Spleen (tissue), 11 donors: ENCODE measurements at regions not wholly inside any gene's neighbourhood (a gene's known extent, or its start where the extent isn't known, plus 50 kb on each side); places are given as distances from the start of the nearest gene placed in this dataset.
"Not testable (repeated sequence)": the region's sequence is repeated elsewhere in the genome, so short reads cannot be mapped to it uniquely, and the experiment has no call there.

Experiments
- DNase-seq: peaks from one replicate; pipeline ENCODE4 v3.0.0-alpha.2; 2020
- H3K27ac ChIP-seq, 8 donors: fragments of 200-600 bp; sonication (generic) in 7 of 8; 1 replicate in 4 of 8; 2 replicates in 4 of 8; pipeline versions ENCODE4 v1.5.0 to v1.8.0; 2016 to 2021; ENCODE audit warnings: inconsistent platforms in 4 of 8, mild to moderate bottlenecking in 4 of 8, moderate library complexity in 1 of 8
- H3K27me3 ChIP-seq, 7 donors: fragments of 200-600 bp; sonication (generic) in 6 of 7; replicated peaks in 1 of 7; 1 replicate in 4 of 7; 2 replicates in 3 of 7; pipeline versions ENCODE4 v1.5.0 to v1.8.0; 2016 to 2021; ENCODE audit warnings: inconsistent platforms in 3 of 7, mild to moderate bottlenecking in 1 of 7
- H3K36me3 ChIP-seq, 6 donors: fragments of 200-600 bp; sonication (generic) in 5 of 6; 1 replicate in 4 of 6; 2 replicates in 2 of 6; pipeline versions ENCODE4 v1.5.0 to v1.8.0; 2016 to 2021; ENCODE audit warnings: inconsistent platforms in 2 of 6
- H3K4me1 ChIP-seq, 6 donors: fragments of 200-600 bp; sonication (generic) in 5 of 6; 1 replicate in 3 of 6; 2 replicates in 3 of 6; pipeline versions ENCODE4 v1.5.0 to v1.8.0; 2016 to 2021; ENCODE audit warnings: inconsistent platforms in 3 of 6
- H3K4me3 ChIP-seq, 8 donors: fragments of 200-600 bp; sonication (generic) in 7 of 8; 1 replicate in 4 of 8; 2 replicates in 4 of 8; pipeline versions ENCODE4 v1.5.0 to v1.8.0; 2016 to 2021; ENCODE audit warnings: inconsistent platforms in 4 of 8, mild to moderate bottlenecking in 4 of 8, moderate library complexity in 2 of 8
- H3K9me3 ChIP-seq, 8 donors: fragments of 200-600 bp; sonication (generic) in 7 of 8; 1 replicate in 4 of 8; 2 replicates in 4 of 8; pipeline versions ENCODE4 v1.5.0 to v1.8.0; 2016 to 2021; ENCODE audit warnings: inconsistent platforms in 4 of 8
- CTCF ChIP-seq, 11 experiments: fragments of 200-600 bp in 7 of 11; fragments of 450-650 bp in 4 of 11; sonication (generic) in 4 of 11; IDR thresholded peaks in 8 of 11; conservative IDR thresholded peaks in 3 of 11; 1 replicate in 7 of 11; 2 replicates in 4 of 11; pipeline versions ENCODE4 v1.4.0 to v1.8.0; 2016 to 2021; ENCODE audit warnings: antibody characterized with exemption in 11 of 11, inconsistent platforms in 4 of 11, mild to moderate bottlenecking in 1 of 11
- POLR2A ChIP-seq, 3 donors: fragments of 450-650 bp; IDR thresholded peaks; one replicate each; pipeline ENCODE4 v1.5.1; 2017; ENCODE audit warnings: antibody characterized with exemption in 3 of 3, mild to moderate bottlenecking in 1 of 3
- POLR2AphosphoS5 ChIP-seq, 3 donors: sonication (generic); formaldehyde crosslinking; IDR thresholded peaks; one replicate each; pipeline ENCODE4 v1.5.1; 2017; ENCODE audit warnings: antibody characterized with exemption in 3 of 3
- WGBS, 5 donors: extraction: QIAGEN DNeasy Blood & Tissue Kit in 3 of 5; methylation state at CpG; one replicate each; pipeline versions ENCODE4 v1.1.5 to v1.1.7; 2013 to 2018; 5-methylcytosine and 5-hydroxymethylcytosine counted together
- intact Hi-C: fragments of 100-400 bp; cut with DNase I; formaldehyde crosslinking; loops from one replicate; pipeline ENCODE4 v1.15.0; 2023; ENCODE audit warnings: low total_unique reads
- donor health status: healthy with polysubstance abuse.
- donor health status: DM: no; HTN: no; CAD: no; lungs with moderate emphysema.
- donor health status: DM: no; HTN: no; CAD: no.
- donor health status: Bipolar disorder and iron deficiency.
- donor health status: healthy.
- donor health status: DM: no; HTN: no; CAD: no.
- donor health status: DM: yes; HTN: yes; CAD: no.

DNA sequence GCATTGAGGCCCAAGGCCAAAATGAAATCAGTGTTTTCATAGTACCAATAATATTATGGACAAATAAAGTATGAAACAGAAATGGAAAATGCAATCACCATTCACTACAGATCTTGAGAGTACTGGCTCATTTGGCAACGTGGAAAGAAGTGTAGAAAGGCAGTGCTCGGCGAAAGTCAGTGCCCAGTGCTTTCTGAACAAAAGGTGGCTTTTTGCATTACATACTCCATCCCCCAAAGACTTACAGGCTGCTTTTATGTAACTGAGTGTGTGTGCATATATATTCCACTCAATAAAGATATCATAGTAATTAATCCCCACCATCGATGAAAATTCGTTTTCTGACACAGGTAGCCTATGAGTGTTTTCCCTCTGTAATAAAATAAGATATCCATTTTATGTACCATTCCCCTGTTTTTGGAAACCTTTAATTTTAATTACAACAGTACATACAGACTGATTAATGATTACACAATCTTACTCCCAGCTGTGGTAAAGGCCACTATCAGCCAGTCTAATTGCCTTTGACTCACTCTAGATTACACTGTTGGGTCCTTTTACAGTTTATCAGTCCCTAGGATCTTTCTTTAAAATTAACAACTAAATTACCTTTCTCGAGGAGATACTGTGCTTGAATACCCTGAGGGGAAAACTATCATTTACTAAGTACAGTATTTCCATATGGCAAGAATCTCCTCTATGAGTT lies 65.9 kb downstream of the MAD2L1 start:
- H3K27ac ChIP-seq: no peak overlapping the region
- WGBS, 5 donors: 72 to 75% (median 74%) methylated on average over 6 of the region's 6 CpGs
- intact Hi-C loops: no loop called here
- H3K4me1 ChIP-seq: no peaks in the 10 kb centered on the region
- no peak overlapping the region for H3K4me3 ChIP-seq
- H3K27me3 ChIP-seq: no peaks in the 10 kb centered on the region
- no peak for DNase-seq
- H3K9me3 ChIP-seq: no peaks in the 10 kb centered on the region
- no peaks in the 10 kb centered on the region for H3K36me3 ChIP-seq
- TF ChIP-seq POLR2A (IDR thresholded peaks at IDR 0.05): no peak
- TF ChIP-seq CTCF (IDR thresholded peaks at IDR 0.05 in 8 of 11, conservative IDR thresholded peaks at IDR 0.05 in 3 of 11): no peak
- no peak for TF ChIP-seq POLR2AphosphoS5 (IDR thresholded peaks at IDR 0.05)

GRCh38 chr4:119996024-119996423 lies 70.6 kb downstream of the MAD2L1 start:
- WGBS, 5 donors: 85 to 93% (median 88%) methylated on average over 5 to 10 of the region's 10 CpGs
- H3K27me3 ChIP-seq, H3K27ac ChIP-seq, H3K4me3 ChIP-seq, intact Hi-C loops, H3K4me1 ChIP-seq, DNase-seq, H3K36me3 ChIP-seq, H3K9me3 ChIP-seq: not testable (repeated sequence)

DNA sequence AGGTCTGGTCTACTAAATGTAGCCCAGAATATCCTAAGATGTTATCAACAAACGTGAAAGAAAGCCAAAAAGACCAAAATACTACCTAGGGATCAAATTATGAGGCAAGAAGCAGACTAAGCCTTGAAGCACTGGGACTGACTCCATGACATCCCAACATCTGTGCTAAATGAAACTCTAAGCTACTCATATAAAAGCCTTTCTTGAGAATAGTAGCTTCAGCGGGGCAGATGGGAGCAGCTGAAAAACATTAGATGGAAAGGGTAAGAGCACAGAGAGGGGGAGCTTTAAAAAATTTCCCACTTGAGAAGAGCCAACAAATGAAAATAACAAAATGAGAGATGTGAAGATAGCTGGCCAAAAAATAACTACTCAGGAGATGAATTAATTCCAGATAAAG lies 81.7 kb downstream of the MAD2L1 start:
- Histone ChIP-seq H3K4me1 (no peaks in the 10 kb centered on the region), H3K27ac (no peak overlapping the region), H3K9me3 (no peaks in the 10 kb centered on the region), H3K4me3 (no peak overlapping the region), H3K36me3 (no peaks in the 10 kb centered on the region), H3K27me3 (no peaks in the 10 kb centered on the region)
- intact Hi-C loops: no loop called here
- 47 to 64% (median 60%) methylated on average over 2 of the region's 2 CpGs for WGBS, 5 donors
- no peak for TF ChIP-seq POLR2A (IDR thresholded peaks at IDR 0.05)
- TF ChIP-seq POLR2AphosphoS5 (IDR thresholded peaks at IDR 0.05): no peak
- TF ChIP-seq CTCF (IDR thresholded peaks at IDR 0.05 in 8 of 11, conservative IDR thresholded peaks at IDR 0.05 in 3 of 11): no peak
- no peak for DNase-seq

DNA sequence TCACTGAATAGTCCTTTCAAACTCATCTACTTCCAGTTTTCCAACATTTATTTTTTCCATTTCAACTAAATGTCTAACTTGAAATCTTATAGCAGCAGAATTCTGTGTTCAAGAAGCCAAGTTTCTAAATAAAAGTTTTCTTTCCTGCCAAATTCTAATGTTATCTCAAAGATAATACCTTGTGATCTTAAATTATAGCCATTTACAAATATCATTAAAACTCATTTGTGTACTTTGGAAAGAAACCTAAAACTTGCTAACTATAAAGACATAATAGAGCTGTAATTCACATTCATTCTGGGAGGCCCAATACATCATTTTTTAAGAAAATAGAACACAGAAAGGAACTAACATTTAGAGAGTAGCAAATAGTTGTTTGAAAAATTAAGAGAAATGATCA lies 83.9 kb downstream of the MAD2L1 start:
- Histone ChIP-seq H3K36me3 (no peaks in the 10 kb centered on the region), H3K4me1 (no peaks in the 10 kb centered on the region), H3K27me3 (no peaks in the 10 kb centered on the region), H3K27ac (no peak overlapping the region), H3K9me3 (no peaks in the 10 kb centered on the region), H3K4me3 (no peak overlapping the region)
- no peak for DNase-seq
- TF ChIP-seq POLR2A (IDR thresholded peaks at IDR 0.05): no peak
- no peak for TF ChIP-seq POLR2AphosphoS5 (IDR thresholded peaks at IDR 0.05)
- TF ChIP-seq CTCF (IDR thresholded peaks at IDR 0.05 in 8 of 11, conservative IDR thresholded peaks at IDR 0.05 in 3 of 11): no peak
- intact Hi-C loops: no loop called here

DNA sequence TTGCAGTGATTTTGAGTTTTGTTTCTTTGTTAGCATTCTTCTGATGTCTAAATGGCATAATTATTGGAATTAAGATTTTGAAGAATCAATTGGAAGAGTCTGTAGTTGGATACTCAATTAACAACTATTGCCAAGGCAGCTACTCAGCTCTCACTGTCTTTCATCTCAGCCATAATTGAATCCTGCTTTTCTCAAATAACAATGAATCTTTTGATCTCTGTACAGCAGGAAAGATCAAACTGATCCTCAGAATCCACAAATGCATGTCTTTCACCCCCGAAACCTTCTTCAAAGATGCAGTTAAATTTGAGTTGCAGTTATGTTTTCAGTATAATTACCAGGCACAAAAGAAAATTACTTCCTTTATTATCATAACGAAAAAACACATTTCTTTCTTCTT lies 86.2 kb downstream of the MAD2L1 start:
- Histone ChIP-seq H3K27ac (no peak overlapping the region), H3K27me3 (no peaks in the 10 kb centered on the region), H3K4me3 (no peak overlapping the region), H3K9me3 (no peaks in the 10 kb centered on the region), H3K4me1 (no peaks in the 10 kb centered on the region), H3K36me3 (no peaks in the 10 kb centered on the region)
- intact Hi-C loops: no loop called here
- no peak for TF ChIP-seq POLR2AphosphoS5 (IDR thresholded peaks at IDR 0.05)
- TF ChIP-seq CTCF (IDR thresholded peaks at IDR 0.05 in 8 of 11, conservative IDR thresholded peaks at IDR 0.05 in 3 of 11): no peak
- TF ChIP-seq POLR2A (IDR thresholded peaks at IDR 0.05): no peak
- DNase-seq: no peak
- 68 to 83% (median 78%) methylated on average over 2 of the region's 2 CpGs for WGBS, 5 donors
